HEK293T (cell line): ENCODE measurements at regions not wholly inside any gene's neighbourhood (a gene's known extent, or its start where the extent isn't known, plus 50 kb on each side); places are given as distances from the start of the nearest gene placed in this dataset.
A peak's percentile ranks its signal among the peaks of the same experiment; 100 is the strongest.

Experiments
- CTCF ChIA-PET: fragments of 350-600 bp; formaldehyde crosslinking; extraction: SDS; loops from one replicate; lab custom pipeline; 2021; ENCODE audit warnings: antibody characterized with exemption, inconsistent platforms; lab: Yijun Ruan, JAX
- POLR2A ChIA-PET: fragments of 350-600 bp; formaldehyde crosslinking; extraction: SDS; loops from one replicate; lab custom pipeline; 2020; ENCODE audit warnings: antibody characterized with exemption, inconsistent platforms; lab: Yijun Ruan, JAX
- DNase-seq: peaks from one replicate; pipeline ENCODE4 v3.0.0; 2012; ENCODE audit warnings: mixed read lengths; ENCODE audit errors: extremely low spot score
- ARNT ChIP-seq: fragments of 450-650 bp; IDR thresholded peaks from 2 replicates; pipeline ENCODE4 v1.6.1; 2017; ENCODE audit warnings: mild to moderate bottlenecking
- BHLHE40 ChIP-seq: fragments of 450-650 bp; IDR thresholded peaks from 2 replicates; pipeline ENCODE4 v1.6.1; 2016; ENCODE audit warnings: mild to moderate bottlenecking, moderate library complexity, borderline replicate concordance
- CTBP1 ChIP-seq: fragments of 450-650 bp; IDR thresholded peaks from 2 replicates; pipeline ENCODE4 v1.6.1; 2016; ENCODE audit warnings: borderline replicate concordance
- ELF4 ChIP-seq: fragments of 450-650 bp; IDR thresholded peaks from 2 replicates; pipeline ENCODE4 v1.6.1; 2017; ENCODE audit warnings: antibody characterized with exemption
- FOXA1 ChIP-seq: fragments of 450-650 bp; IDR thresholded peaks from 2 replicates; pipeline ENCODE4 v1.6.1; 2016; ENCODE audit warnings: mild to moderate bottlenecking
- FOXK2 ChIP-seq: fragments of 450-650 bp; IDR thresholded peaks from 2 replicates; pipeline ENCODE4 v1.6.1; 2016; ENCODE audit warnings: mild to moderate bottlenecking
- FOXM1 ChIP-seq: fragments of 450-650 bp; IDR thresholded peaks from 2 replicates; pipeline ENCODE4 v1.6.1; 2017; ENCODE audit warnings: mild to moderate bottlenecking, borderline replicate concordance
- HDGF ChIP-seq: fragments of 450-650 bp; IDR thresholded peaks from 2 replicates; pipeline ENCODE4 v1.6.1; 2017; ENCODE audit warnings: antibody characterized with exemption, borderline replicate concordance
- L3MBTL2 ChIP-seq: fragments of 450-650 bp; conservative IDR thresholded peaks from 2 replicates; pipeline ENCODE4 v1.6.1; 2016; ENCODE audit warnings: mild to moderate bottlenecking
- LEF1 ChIP-seq: fragments of 450-650 bp; IDR thresholded peaks from 2 replicates; pipeline ENCODE4 v1.6.1; 2017; ENCODE audit warnings: mild to moderate bottlenecking, borderline replicate concordance
- NFRKB ChIP-seq: fragments of 450-650 bp; IDR thresholded peaks from 2 replicates; pipeline ENCODE4 v1.6.1; 2016; ENCODE audit warnings: mild to moderate bottlenecking, moderate library complexity
- SP1 ChIP-seq: fragments of 450-650 bp; IDR thresholded peaks from 2 replicates; pipeline ENCODE4 v1.6.1; 2017
- SUZ12 ChIP-seq: fragments of 450-650 bp; IDR thresholded peaks from 2 replicates; pipeline ENCODE4 v1.6.1; 2016; ENCODE audit warnings: mild to moderate bottlenecking
- TARDBP ChIP-seq: fragments of 450-650 bp; IDR thresholded peaks from 2 replicates; pipeline ENCODE4 v1.6.1; 2016
- ZNF384 ChIP-seq: fragments of 450-650 bp; IDR thresholded peaks from 2 replicates; pipeline ENCODE4 v1.6.1; 2016
- TF ChIP-seq, protein P1 (sequence below): fragments of 450-650 bp; IDR thresholded peaks from 2 replicates; pipeline ENCODE4 v1.6.1; 2016

DNA sequence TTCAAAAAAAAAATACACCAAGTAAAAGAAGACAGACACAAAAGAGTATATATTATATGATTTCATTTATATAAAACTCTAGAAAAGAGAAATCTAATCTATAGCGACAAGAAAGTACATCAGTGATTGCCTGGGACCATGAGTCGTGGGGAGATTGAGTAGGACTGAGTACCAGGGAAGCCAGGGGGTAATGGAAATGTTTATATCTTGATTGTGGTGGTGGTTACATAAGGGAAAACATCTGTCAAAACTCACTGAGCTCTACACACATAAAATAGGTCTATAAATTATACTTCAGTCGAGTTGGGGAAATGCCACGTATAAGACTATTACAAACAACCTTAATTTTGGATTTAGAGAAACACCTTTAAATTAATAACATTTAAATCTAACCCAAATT is 117.4 kb downstream of the TRIM29 start:
- no peak for TF ChIP-seq SP1
- TF ChIP-seq HDGF: no peak
- TF ChIP-seq FOXK2: no peak
- no peak for TF ChIP-seq LEF1
- TF ChIP-seq ARNT: no peak
- TF ChIP-seq NFRKB: no peak
- TF ChIP-seq CTBP1: no peak
- TF ChIP-seq TARDBP: no peak
- TF ChIP-seq SUZ12: no peak
- TF ChIP-seq BHLHE40: no peak
- no peak for TF ChIP-seq ZNF384
- no peak for TF ChIP-seq L3MBTL2
- no peak for TF ChIP-seq ELF4
- TF ChIP-seq, protein P1, sequence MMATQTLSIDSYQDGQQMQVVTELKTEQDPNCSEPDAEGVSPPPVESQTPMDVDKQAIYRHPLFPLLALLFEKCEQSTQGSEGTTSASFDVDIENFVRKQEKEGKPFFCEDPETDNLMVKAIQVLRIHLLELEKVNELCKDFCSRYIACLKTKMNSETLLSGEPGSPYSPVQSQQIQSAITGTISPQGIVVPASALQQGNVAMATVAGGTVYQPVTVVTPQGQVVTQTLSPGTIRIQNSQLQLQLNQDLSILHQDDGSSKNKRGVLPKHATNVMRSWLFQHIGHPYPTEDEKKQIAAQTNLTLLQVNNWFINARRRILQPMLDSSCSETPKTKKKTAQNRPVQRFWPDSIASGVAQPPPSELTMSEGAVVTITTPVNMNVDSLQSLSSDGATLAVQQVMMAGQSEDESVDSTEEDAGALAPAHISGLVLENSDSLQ: no peak
- TF ChIP-seq FOXM1: no peak
- TF ChIP-seq FOXA1: no peak
- no peak for DNase-seq
- CTCF ChIA-PET: interaction anchor here (1.0 kb wide), 1 partner anchor 13 kb away, joined by 3 read pairs; no protein-coding TSS in a partner anchor
- POLR2A ChIA-PET: no interaction called here

DNA sequence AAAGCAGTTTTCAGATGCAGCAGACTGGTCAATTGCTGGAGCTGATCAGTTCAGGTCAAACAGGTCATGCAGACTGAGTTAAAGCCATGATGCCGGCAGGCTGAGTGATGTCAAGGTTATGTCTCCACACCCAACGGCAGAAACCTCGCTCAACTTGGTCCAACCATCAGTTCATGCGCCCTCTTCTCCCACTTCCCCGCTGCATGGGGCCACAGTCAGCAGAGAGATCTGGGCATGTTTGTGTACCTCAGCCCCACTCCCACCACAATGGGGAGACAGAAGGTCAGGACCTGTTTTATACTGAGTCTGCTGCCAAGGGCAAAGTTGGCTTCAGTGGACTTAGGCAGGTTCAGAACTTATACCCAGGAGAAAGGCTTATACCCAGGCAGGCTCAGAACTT is 118.7 kb downstream of the TRIM29 start:
- ChIA-PET POLR2A (no interaction called here), CTCF (no interaction called here)
- no peak for DNase-seq
- TF ChIP-seq ARNT (no peak), SP1 (no peak), TARDBP (no peak), HDGF (no peak), ELF4 (no peak), BHLHE40 (no peak), FOXM1 (no peak), CTBP1 (no peak), FOXA1 (no peak), FOXK2 (no peak), L3MBTL2 (no peak), LEF1 (no peak), NFRKB (no peak), ZNF384 (no peak), SUZ12 (no peak)
- TF ChIP-seq, protein P1: no peak

DNA sequence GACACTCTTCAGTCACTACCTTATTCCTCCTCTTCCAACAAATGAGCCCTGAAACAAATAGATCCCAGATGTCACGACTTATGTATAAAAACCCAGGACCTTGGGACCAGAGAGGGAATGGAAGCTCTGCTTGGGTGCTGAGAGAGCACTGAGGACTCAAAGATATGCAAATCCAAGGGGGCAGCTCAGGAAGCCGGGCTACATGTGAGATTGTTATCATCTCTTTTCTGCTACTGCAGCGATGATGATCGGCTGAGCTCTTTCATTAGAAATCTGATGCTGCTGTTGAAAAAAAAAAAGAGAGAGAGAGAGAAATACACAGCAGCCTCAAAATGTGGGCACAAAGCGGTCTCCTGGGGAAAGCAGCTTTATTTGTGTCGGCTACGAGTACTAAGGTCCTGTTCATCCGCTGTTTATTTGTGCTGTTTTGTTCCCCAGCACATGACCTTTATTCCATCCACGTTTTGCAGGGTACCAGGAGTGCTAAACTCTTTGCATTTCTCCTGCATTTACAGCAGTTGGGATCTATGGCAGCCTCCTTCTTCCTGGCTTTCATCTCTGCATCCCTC is 120.2 kb downstream of the TRIM29 start:
- no peak for DNase-seq
- ChIA-PET POLR2A (no interaction called here), CTCF (interaction anchor here (0.6 kb wide), 1 partner anchor 371 kb away, joined by 7 read pairs; no protein-coding TSS in a partner anchor)
- 0 out of 2 replicates have a peak, but pooled peaks have one; percentile 44 for TF ChIP-seq ZNF384
- TF ChIP-seq, protein P1: no peak

DNA sequence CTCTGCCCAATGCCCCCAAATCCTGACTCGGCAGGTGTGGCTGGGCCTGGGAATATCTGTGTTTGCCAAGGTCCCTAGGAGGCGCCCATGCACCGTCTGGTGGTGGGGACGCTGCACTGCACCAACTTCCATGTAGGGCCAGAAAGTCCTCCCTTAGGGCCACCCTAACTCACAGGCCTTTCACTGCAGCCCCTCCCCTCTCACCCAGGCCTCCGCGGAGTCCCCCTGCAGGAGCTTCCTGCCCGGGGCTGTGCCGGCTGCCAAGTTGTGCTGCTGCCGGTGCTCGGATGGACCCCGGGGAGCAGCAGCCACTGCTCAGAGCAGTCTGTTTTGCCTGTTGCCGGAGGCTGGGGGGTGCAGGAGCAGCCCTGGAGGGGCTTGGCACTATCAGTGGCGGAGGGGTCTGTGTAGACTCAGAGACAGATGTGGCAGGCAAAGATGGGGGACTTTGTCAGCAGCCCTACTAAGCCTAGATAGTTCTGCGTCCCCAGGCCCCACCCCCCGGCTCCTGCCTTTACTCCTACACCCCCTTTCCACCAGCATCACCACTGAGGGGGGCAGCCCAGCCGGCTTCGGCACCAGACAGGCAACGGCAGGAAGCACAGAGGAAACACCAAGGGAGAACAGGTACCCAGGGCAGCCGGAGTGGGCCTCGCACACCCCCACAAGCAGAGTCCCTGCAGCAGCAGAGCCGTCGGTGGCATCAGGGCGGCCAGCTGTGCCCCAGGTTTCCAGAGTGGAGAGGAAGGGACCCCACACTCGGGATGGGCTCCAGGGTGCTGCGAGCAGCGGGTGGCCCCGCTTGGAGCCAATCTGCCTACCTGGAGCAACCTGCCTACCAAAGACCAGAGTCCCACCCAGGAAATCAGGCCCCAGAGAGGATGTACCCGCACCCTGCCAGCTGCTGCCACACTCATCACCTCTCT is 124.3 kb downstream of the TRIM29 start:
- POLR2A ChIA-PET: no interaction called here
- no peak for TF ChIP-seq FOXM1
- no peak for TF ChIP-seq HDGF
- no peak for TF ChIP-seq SP1
- no peak for TF ChIP-seq NFRKB
- CTCF ChIA-PET: interaction anchor here (0.6 to 1.4 kb wide), 3 partner anchors 170 to 633 kb away, joined by 3 to 4 read pairs (median 3); no protein-coding TSS in a partner anchor
- DNase-seq: peak; percentile 82

DNA sequence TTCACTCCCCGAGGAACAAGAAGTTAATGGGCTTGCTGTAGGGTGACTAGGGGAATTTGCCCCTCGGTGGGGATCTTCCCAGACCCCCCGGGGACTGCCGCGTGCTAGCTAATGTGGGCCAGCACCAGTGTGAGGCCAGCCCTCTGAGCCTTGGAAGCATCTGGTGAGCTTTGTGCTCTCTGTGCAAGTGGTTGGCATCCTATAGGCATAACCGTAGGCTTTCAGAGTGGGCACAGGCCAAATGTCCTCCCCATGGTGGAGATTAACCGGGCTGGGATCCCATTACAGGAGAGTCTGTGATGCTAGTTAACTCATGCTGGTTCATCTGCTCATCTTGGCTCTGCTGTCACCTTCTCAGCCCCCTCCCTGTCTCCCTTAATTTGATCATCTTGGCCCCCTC is 125.7 kb downstream of the TRIM29 start:
- POLR2A ChIA-PET: no interaction called here
- DNase-seq: no peak
- CTCF ChIA-PET: interaction anchor here (0.6 to 1.4 kb wide), 3 partner anchors 10 to 272 kb away, joined by 3 to 4 read pairs (median 3); no protein-coding TSS in a partner anchor
- TF ChIP-seq ZNF384: no peak
- TF ChIP-seq HDGF: no peak
- no peak for TF ChIP-seq NFRKB
- no peak for TF ChIP-seq BHLHE40
- TF ChIP-seq TARDBP: no peak
- TF ChIP-seq LEF1: no peak
- TF ChIP-seq SP1: no peak
- TF ChIP-seq, protein P1: no peak
- TF ChIP-seq ARNT: no peak
- TF ChIP-seq FOXM1: no peak
- no peak for TF ChIP-seq ELF4
- TF ChIP-seq FOXK2: no peak
- TF ChIP-seq SUZ12: no peak
- TF ChIP-seq CTBP1: no peak
